Esophagus mucosa (tissue), 1 donor: ENCODE measurements at regions not wholly inside any gene's neighbourhood (a gene's known extent, or its start where the extent isn't known, plus 50 kb on each side); places are given as distances from the start of the nearest gene placed in this dataset.
"Not testable (repeated sequence)": the region's sequence is repeated elsewhere in the genome, so short reads cannot be mapped to it uniquely, and the experiment has no call there.

Experiments used
- ATAC-seq: fragments of 200-7000 bp; cut with Tn5 transposase; one replicate; pipeline ENCODE4 v1.9.1; 2020
- donor health status: DM: yes; HTN: yes; CAD: no.

GRCh38 chr3:132084982-132085381 is 50.2 kb upstream of the CPNE4 start:
- no peak for ATAC-seq

DNA sequence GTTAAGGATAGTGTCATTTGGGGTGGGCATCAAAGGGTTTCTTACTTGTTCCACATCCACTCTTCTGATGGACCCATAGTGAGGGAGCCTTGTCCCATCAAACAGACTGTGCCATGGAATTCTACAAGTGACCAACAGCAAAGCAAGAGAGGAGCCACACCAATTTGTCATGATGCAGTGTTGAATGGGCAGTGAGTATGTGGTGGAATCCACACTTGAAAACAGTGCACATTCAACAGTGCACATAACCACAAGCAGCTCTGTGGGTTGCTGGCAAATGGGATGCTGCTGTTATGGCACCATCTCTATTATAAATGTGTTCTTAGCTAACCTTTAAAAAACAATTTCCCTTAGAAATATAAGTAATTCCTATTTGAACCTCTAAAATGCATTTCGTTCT is 52.5 kb upstream of the CPNE4 start:
- ATAC-seq: no peak

DNA sequence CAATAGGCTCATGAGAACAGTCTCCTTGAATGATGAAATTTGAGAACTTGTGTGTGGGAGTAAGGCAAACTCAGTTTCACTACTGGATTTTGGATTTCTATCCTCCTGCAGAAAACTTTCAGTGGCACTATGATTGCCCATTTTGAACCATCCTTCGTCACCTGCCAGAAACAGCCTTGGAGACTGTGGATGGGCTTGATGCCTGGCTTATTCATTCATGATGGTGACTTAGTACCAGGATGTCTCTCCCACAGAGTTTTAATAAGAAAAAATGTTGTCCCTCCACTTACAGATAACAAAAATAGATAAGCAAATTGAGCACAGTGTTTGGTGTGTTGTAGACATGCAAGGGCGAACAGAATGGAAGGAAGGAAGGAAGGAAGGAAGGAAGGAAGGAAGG is 53.5 kb upstream of the CPNE4 start:
- ATAC-seq: no peak

DNA sequence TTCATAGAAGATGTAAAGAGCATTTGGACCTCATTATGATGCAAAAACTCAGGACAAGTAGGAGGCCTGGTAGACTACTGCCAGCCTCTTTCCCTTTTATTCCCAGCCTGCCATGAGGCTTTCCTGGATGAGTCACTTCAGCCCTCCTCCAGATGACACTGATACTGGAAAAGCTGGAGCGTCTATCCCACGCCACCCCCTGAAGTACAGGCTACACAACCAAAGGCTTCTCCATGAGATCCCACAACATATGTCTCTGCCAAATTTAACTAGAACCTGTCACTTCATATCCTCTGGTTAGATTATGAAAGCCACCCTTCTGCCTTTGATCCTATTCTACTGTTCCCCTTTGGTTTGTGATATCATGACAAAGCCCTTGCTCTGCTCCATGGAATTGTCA is 56.1 kb upstream of the CPNE4 start:
- ATAC-seq: no peak

DNA sequence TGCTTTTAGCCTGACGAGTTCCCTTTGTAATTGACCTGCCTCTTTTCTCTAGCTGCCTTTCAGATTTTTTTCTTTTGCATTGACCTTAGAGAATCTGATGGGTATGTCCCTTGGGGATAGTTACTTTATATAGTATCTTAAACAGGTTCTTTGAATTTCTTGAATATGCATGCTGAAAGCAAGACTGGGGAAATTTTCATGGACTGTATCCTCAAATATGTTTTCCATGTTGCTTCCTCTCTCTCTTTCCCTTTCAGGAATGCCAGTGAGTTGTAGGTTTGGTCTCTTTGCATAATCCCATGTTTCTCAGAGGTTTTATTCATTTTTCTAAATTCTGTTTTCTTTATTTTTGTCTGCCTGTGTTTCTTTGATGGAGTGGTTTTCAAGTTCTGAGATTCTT is 81.8 kb upstream of the CPNE4 start:
- no peak for ATAC-seq

DNA sequence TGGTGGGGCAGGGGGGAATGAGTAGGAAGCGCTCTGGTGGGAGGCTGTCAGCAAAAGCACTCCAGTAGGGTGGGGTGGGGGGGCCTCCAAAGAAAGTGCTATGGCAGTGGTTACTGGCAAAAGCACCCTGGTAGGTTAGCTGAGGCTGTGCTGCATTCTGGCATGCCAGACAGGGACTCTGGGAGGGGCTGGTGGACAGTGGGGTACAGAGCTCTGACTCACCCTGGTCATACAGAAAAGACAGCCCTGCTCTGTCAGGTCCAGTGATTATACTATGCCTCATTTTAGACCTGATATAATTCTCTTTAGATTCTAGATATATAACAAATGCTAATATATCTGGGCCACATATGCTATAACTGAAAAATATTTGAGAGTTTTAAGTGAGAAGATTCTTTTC is 82.8 kb upstream of the CPNE4 start:
- ATAC-seq: no peak

DNA sequence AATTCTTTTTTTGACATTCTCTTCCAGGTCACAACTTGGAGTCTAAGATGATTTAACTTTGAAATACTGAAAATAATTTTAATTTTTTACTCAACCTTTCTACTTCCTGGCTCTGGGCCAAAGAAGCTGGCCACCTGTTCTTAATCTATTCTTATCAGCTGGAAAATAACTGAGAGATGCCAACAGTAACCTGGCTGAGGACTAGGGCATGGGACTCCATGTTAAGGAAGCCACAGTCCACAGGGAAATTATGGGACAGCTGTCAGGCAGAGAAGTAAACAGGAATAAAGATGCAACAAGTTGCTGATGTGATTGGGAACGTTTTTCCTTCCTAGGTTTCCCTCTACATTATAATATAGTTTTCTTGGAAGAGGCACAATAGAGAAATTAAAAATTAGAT is 84.7 kb upstream of the CPNE4 start:
- no peak for ATAC-seq

DNA sequence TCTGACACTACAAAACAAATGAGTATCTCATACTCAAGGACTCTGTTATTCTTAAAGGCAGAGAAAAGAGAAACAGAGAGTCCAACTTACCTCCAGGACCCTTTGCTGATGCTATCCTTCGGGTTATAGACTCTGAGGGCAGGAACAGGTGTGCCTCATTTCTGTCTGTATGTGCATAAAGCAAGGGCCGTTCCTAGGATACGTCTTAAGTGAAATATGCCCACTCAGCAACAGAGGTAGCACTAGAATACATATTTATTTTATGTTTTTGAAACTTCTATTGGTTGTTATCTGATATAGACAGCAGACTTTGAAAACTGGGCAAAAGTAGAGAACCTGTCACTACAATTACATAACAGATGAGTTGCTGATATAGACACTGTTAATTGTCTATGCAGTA is 89.3 kb upstream of the CPNE4 start:
- ATAC-seq: no peak

- no peak for ATAC-seq
Measured at GRCh38 chr3:132124651-132125284, 90.0 kb upstream of the CPNE4 start.

- ATAC-seq: peak; percentile 62
Measured at GRCh38 chr3:132134611-132135010, 99.8 kb upstream of the CPNE4 start.

DNA sequence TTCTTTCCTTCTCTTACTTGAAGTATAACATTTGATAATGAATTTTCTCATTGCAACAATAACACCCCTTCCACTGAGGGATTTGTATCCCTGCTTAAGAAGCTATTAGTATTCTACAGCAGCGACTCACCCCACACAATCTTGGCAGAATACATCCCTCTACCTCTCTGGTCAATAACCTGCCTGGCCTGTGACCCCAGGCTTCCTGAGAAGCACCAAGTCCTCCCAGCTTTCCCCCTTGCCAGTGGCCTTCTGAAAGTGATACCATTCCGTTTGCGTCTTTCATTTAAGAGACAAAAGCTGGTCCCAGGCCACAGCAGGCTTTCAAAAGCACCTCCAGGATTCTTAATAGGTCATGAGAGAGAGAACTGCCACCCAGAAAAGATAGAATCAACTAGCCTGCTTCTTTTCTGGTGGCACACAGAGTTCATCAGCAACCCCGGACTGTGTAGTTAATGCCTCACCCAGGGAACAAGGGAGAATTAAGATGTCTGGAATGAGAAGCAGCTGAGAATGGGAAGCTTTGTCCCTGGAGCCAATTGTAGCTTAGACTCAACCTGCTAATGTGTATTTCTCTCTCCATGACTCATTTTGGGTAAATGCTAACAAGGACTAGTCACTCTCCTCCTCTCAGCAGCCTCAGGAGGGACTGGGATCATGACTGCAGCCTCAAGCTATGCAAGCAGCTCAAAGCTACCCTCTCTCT is 101.0 kb upstream of the CPNE4 start:
- peak; percentile 95 for ATAC-seq

DNA sequence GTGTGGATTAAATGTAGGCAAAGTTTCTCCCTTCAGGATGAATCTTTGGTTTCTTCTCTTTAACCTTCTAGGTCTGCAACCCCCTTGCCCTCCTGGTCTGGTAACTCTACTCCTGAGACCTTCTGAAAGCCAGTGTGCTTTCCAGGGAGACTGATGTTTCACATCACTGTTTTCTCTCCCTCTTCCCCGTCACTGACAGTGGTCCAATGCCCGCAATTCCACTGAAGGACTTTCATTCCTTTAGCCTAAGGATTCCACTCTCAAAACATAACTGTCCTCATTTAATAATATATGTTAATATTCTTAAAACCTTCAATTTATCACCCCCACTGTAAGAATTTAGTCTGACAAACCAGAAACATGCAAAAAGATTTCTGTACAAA is 101.5 kb upstream of the CPNE4 start:
- no peak for ATAC-seq

- not testable (repeated sequence) for ATAC-seq
Measured at GRCh38 chr3:132136902-132137301, 102.1 kb upstream of the CPNE4 start.

DNA sequence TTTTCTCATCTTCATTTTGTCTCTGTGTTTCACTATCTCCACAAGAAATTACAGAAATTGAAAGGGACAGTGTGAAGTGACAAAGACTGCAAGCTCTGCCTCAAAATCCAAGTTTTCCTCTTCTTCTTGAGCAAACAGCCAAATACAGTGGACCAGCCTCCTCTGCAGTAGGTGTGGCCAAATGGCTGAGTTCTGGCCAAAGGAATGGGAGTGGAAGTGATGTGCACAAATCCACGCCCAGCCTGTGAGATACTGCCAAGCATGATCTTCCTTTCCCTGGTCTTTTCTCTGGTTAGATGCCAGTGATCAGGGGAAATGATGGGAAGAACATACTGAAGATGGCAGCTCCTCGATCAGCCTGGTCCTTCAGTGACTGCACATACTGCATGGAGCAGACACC is 111.0 kb upstream of the CPNE4 start:
- ATAC-seq: no peak

- ATAC-seq: no peak
Measured at GRCh38 chr3:132154619-132155018, 119.8 kb upstream of the CPNE4 start.

DNA sequence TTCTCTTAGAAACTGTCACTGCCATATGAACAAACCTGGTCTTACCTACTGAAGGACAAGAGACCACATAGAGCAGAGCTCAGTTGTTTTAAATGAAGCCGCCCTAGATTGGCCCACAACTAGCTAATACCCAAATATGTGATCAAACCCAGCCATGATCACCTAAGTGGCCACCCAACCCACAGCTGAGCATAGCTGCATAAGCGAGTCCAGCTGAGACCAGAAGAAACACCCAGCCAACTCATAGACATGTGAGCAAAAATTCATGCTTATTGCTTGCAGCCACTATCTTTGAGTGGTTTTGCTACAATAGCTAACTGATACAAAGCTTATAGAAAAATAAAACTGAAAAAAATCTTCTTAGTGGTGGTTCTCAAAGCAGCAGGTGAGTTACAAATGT is 124.3 kb upstream of the CPNE4 start:
- no peak for ATAC-seq

DNA sequence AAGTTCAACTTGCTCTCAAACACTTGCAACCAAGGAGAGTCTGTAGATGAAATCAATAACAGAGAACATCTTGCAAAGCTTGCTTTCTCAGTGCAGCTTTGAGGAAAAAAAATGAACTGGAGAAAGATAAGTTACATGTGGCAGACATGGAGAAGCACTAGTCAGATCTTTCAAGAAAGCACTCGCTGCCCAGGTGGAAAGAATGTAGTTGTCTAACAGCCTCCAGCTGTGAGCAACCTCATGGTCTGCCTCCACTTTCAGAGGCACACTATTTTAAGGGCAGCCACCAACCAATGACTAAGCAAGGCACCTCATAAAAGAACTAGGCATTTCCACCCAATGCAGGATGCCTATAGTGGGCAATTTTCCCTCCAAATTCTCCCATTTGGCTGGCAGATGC is 125.4 kb upstream of the CPNE4 start:
- ATAC-seq: no peak

GRCh38 chr3:132161608-132162007 is 126.8 kb upstream of the CPNE4 start:
- no peak for ATAC-seq

GRCh38 chr3:132164469-132165092 is 129.8 kb upstream of the CPNE4 start:
- peak; percentile 60 for ATAC-seq

- no peak for ATAC-seq
Measured at GRCh38 chr3:132167870-132168269, 133.1 kb upstream of the CPNE4 start.

DNA sequence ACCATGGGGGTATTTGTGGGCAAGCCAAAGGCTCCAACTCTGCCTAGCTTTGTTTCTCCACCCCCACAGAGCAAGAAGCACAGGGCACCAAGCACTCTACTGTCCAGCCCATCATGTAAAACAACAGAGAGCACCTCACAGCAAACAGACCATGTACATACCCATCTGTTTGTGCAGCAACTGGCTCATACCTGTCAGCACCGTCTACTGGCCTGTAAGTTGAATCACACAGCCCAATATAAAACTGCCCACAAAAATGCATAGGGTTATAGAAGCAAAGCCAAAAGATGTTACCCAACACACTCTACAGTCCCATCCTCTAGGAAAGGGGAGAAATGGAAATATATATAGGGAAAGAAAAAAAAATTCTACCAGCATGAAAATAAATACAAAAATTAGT is 139.7 kb upstream of the CPNE4 start:
- no peak for ATAC-seq

- peak; percentile 57 for ATAC-seq
Measured at GRCh38 chr3:132180337-132180791, 136.8 kb upstream of the ACP3 start.

- ATAC-seq: no peak
Measured at GRCh38 chr3:132183811-132184210, 133.4 kb upstream of the ACP3 start.

DNA sequence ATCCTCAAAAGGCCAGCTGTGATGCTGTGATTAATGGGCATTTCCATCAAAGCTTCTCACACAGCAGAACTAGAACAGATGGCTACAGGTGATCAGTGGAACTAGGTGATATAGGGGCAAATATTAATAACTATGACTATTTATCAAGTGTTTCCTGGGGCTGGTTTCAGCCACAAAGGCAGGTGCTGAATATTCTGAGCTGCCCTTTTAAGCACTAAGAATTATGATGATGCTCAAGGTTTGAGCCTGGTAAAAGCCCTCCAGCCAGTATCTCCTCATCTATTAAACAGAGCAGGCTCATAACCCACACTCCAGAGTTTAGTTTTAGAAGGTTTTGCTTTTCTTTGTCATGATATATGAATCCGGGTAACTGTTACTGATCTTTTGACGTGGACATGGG is 129.5 kb upstream of the ACP3 start:
- no peak for ATAC-seq
